OCI-LY3 (cell line): ENCODE measurements at regions not wholly inside any gene's neighbourhood (a gene's known extent, or its start where the extent isn't known, plus 50 kb on each side); places are given as distances from the start of the nearest gene placed in this dataset.

ENCODE experiments used
- CTCF ChIP-seq: fragments of 200-600, 300-600 bp; sonication (generic); IDR thresholded peaks from 2 replicates; pipeline ENCODE4 v1.5.1; 2014; ENCODE audit warnings: antibody characterized with exemption, low read length, low read depth
- EZH2phosphoT487 ChIP-seq: fragments of 200-600 bp; shearing (Covaris generic); IDR thresholded peaks from 2 replicates; pipeline ENCODE4 v1.6.1; 2018; ENCODE audit warnings: antibody characterized with exemption, mixed run types, low read depth

DNA sequence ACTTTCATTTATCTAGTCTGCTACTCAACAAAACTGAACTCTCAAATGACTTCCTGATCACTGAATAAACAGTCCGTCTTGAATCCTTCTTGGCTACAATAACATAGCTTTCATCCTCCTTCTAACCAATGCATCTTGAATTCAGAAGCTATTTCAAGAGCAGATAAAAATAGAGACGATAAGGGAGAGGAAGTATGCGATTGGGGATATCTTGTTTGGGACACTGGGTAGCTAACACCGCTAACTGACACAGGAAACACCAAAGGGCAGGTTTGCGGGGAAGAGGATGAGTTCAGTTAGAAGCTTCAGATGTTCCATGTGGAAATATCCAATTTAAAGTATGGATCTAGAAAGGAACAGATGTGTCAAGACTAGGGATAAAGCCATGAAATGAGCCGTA, 102.5 kb downstream of the SLC41A2 start:
- TF ChIP-seq CTCF: no peak
- no peak for TF ChIP-seq EZH2phosphoT487
